ENCODE measurements at regions not wholly inside any gene's neighbourhood (a gene's known extent, or its start where the extent isn't known, plus 50 kb on each side); places are given as distances from the start of the nearest gene placed in this dataset.

GRCh38 chr13:65917731-65918130 lies 1312.4 kb downstream of the PCDH9 start:
- H3K27ac ChIP-seq (ENCODE audit: insufficient read depth, low read depth, low read length) = no peak overlapping the region
- BruUV-seq (replicated peaks) = no TSS peak
- H4K20me1 ChIP-seq (replicated peaks; ENCODE audit: control insufficient read depth, extremely low read depth, insufficient read depth, low read length) = no peaks in the 10 kb centered on the region
- dilution Hi-C loops (cut with MboI; ENCODE audit: extremely low pct_ligation_motif_present, low sequenced_read_pairs) (no loop called here), intact Hi-C loops (cut with micrococcal nuclease) (loop anchor here (10.0 kb wide), 1 partner anchor 737 kb away; no protein-coding TSS in a partner anchor)
- H3K36me3 ChIP-seq (ENCODE audit: control insufficient read depth in 2 of 2, extremely low read depth in 1 of 2, insufficient read depth in 2 of 2, low read length in 2 of 2) = no peaks in the 10 kb centered on the region
- H3K4me2 ChIP-seq (ENCODE audit: insufficient read depth, low read length) = no peak overlapping the region
- peaks cover 28% of the 10 kb centered on the region for H3K4me1 ChIP-seq (ENCODE audit: control insufficient read depth, extremely low read depth, insufficient read depth, low read length)
- no peak overlapping the region for H2AFZ ChIP-seq (ENCODE audit: low read depth, low read length)
- no peaks in the 10 kb centered on the region for H3K9me1 ChIP-seq (replicated peaks; ENCODE audit: control insufficient read depth, extremely low read depth, insufficient read depth, low read length)
- TF ChIP-seq EZH2 (IDR thresholded peaks at IDR 0.05; ENCODE audit: borderline replicate concordance, low read depth, low read length, severe bottlenecking) = no peak
- no peak for TF ChIP-seq CTCF (IDR thresholded peaks at IDR 0.05; ENCODE audit: extremely low read depth in 1 of 2, insufficient read depth in 1 of 2, low read depth in 1 of 2, low read length in 2 of 2)
- TF ChIP-seq FOS (IDR thresholded peaks at IDR 0.05; ENCODE audit: borderline replicate concordance, insufficient read depth, low read length) = no peak
- no peak for TF ChIP-seq MAX (IDR thresholded peaks at IDR 0.05; ENCODE audit: insufficient read depth, insufficient read length)
- no peak for TF ChIP-seq POLR2AphosphoS5 (IDR thresholded peaks at IDR 0.05; ENCODE audit: insufficient read depth, low read depth, low read length)
- TF ChIP-seq MYC (IDR thresholded peaks at IDR 0.05; ENCODE audit: low read depth, low read length) = no peak
- TF ChIP-seq GATA2 (IDR thresholded peaks at IDR 0.05; ENCODE audit: insufficient read depth, insufficient read length, low read depth, low read length) = no peak
- no peak for TF ChIP-seq POLR2A (IDR thresholded peaks at IDR 0.05; ENCODE audit: low read depth, low read length)
- no peak for TF ChIP-seq JUN (IDR thresholded peaks at IDR 0.05; ENCODE audit: borderline replicate concordance, insufficient read depth, insufficient read length, low read depth)
- no peak overlapping the region for H3K9ac ChIP-seq (replicated peaks; ENCODE audit: extremely low read depth, insufficient read depth, low read length)
- no peaks in the 10 kb centered on the region for H3K27me3 ChIP-seq (ENCODE audit: control insufficient read depth in 2 of 2, insufficient read depth in 2 of 2, low read length in 2 of 2)
- ChIA-PET CTCF (interaction anchor here (1.3 kb wide), 1 partner anchor 9 kb away, joined by 3 read pairs; no protein-coding TSS in a partner anchor), POLR2A (no interaction called here)
- FAIRE-seq (no peak), DNase-seq (ENCODE audit: low read depth, low spot score) (no peak)
- no peaks in the 10 kb centered on the region for H3K79me2 ChIP-seq (ENCODE audit: control insufficient read depth, insufficient read depth, low read length)
- H3K9me3 ChIP-seq (replicated peaks; ENCODE audit: control insufficient read depth, insufficient read depth, low read length) = no peaks in the 10 kb centered on the region
- no peak overlapping the region for H3K4me3 ChIP-seq (replicated peaks in 1 of 3; ENCODE audit: insufficient read depth in 1 of 3, low read depth in 1 of 3, low read length in 3 of 3)

All from endothelial cell of umbilical vein (primary cell).